IMR-90 (cell line): ENCODE measurements at regions not wholly inside any gene's neighbourhood (a gene's known extent, or its start where the extent isn't known, plus 50 kb on each side); places are given as distances from the start of the nearest gene placed in this dataset.

Source experiments
- ATAC-seq: fragments of 200-7000 bp; cut with Tn5 transposase; 2 replicates; pipeline ENCODE4 v1.9.1; 2020; ENCODE audit warnings: low read depth, mild to moderate bottlenecking, moderate library complexity
- BruUV-seq: library from RNA; stranded (reverse); fragments of 400-500 nt; replicated peaks from 2 replicates; lab custom pipeline; 2021; lab: Mats Ljungman, UMichigan
- CTCF ChIA-PET: fragments of 300-600 bp; formaldehyde crosslinking; extraction: SDS; loops from one replicate; lab custom pipeline; 2021; ENCODE audit warnings: antibody characterized with exemption; lab: Yijun Ruan, JAX
- POLR2A ChIA-PET: fragments of 300-600 bp; sonication (Branson Sonifier 250); formaldehyde crosslinking; loops from one replicate; lab custom pipeline; 2022; ENCODE audit warnings: antibody characterized with exemption; ENCODE audit not compliant: unreplicated experiment; lab: Charles Lee
- DNase-seq: peaks from one replicate; pipeline ENCODE4 v3.0.0; 2013
- H2AFZ ChIP-seq: replicated peaks from 2 replicates; pipeline ENCODE3; 2013; ENCODE audit warnings: low read length, mild to moderate bottlenecking; ENCODE audit not compliant: poor library complexity
- H2AK5ac ChIP-seq: 2 replicates; pipeline ENCODE4 v1.6.1; 2013; ENCODE audit warnings: low read depth, low read length, inconsistent platforms
- H2AK9ac ChIP-seq: replicated peaks from 2 replicates; pipeline ENCODE3; 2013; ENCODE audit warnings: mild to moderate bottlenecking, low read depth, low read length, moderate library complexity; ENCODE audit not compliant: poor library complexity
- H2BK120ac ChIP-seq: 2 replicates; pipeline ENCODE4 v1.6.1; 2013; ENCODE audit warnings: low read depth, low read length, inconsistent platforms
- H2BK15ac ChIP-seq: 3 replicates; pipeline ENCODE4 v1.6.1; 2013; ENCODE audit warnings: low read depth, low read length, inconsistent platforms
- H2BK20ac ChIP-seq: 2 replicates; pipeline ENCODE4 v1.6.1; 2013; ENCODE audit warnings: low read depth, mild to moderate bottlenecking, inconsistent platforms, low read length, moderate library complexity
- H2BK5ac ChIP-seq: 2 replicates; pipeline ENCODE4 v1.6.1; 2013; ENCODE audit warnings: mild to moderate bottlenecking, low read depth, low read length, inconsistent platforms; ENCODE audit not compliant: poor library complexity, severe bottlenecking
- H3K14ac ChIP-seq: replicated peaks from 2 replicates; pipeline ENCODE4 v1.6.1; 2013; ENCODE audit warnings: low read depth, low read length, inconsistent platforms
- H3K18ac ChIP-seq: 2 replicates; pipeline ENCODE4 v1.6.1; 2013; ENCODE audit warnings: low read depth, low read length, control low read depth
- H3K23ac ChIP-seq: 2 replicates; pipeline ENCODE4 v1.6.1; 2013; ENCODE audit warnings: low read depth, low read length, inconsistent platforms
- H3K27ac ChIP-seq: 2 replicates; pipeline ENCODE4 v1.5.1; 2013; ENCODE audit warnings: mild to moderate bottlenecking, control low read depth, low read length; ENCODE audit not compliant: insufficient read depth
- H3K27me3 ChIP-seq: 2 replicates; pipeline ENCODE4 v1.6.1; 2013; ENCODE audit warnings: low read length; ENCODE audit not compliant: control insufficient read depth, insufficient read depth
- H3K36me3 ChIP-seq: 2 replicates; pipeline ENCODE4 v1.6.1; 2013; ENCODE audit warnings: low read length, mixed read lengths; ENCODE audit not compliant: control insufficient read depth, insufficient read depth
- H3K4ac ChIP-seq: 2 replicates; pipeline ENCODE4 v1.6.1; 2013; ENCODE audit warnings: low read depth, low read length, inconsistent platforms
- H3K4me1 ChIP-seq: 2 replicates; pipeline ENCODE4 v1.6.1; 2013; ENCODE audit warnings: low read length, mixed read lengths; ENCODE audit not compliant: control insufficient read depth, insufficient read depth
- H3K4me2 ChIP-seq: 2 replicates; pipeline ENCODE4 v1.6.1; 2013; ENCODE audit warnings: low read depth, mild to moderate bottlenecking, control low read depth, low read length, moderate library complexity
- H3K4me3 ChIP-seq: 2 replicates; pipeline ENCODE4 v1.5.1; 2013; ENCODE audit warnings: low read depth, mild to moderate bottlenecking, control low read depth, low read length, moderate library complexity; ENCODE audit not compliant: insufficient read depth
- H3K56ac ChIP-seq: 2 replicates; pipeline ENCODE4 v1.6.1; 2013; ENCODE audit warnings: low read length, inconsistent platforms; ENCODE audit not compliant: insufficient read depth; ENCODE audit errors: extremely low read depth
- H3K79me1 ChIP-seq, 2 experiments: 2 replicates each; pipeline ENCODE4 v1.6.1; 2013; ENCODE audit warnings: low read length in 2 of 2, inconsistent platforms in 1 of 2, low read depth in 1 of 2
- H3K9ac ChIP-seq: 2 replicates; pipeline ENCODE4 v1.6.1; 2013; ENCODE audit warnings: low read depth, low read length, control low read depth
- H3K9me1 ChIP-seq: 2 replicates; pipeline ENCODE4 v1.6.1; 2013; ENCODE audit warnings: low read length, inconsistent platforms; ENCODE audit not compliant: insufficient read depth
- H3K9me3 ChIP-seq: 2 replicates; pipeline ENCODE4 v1.6.1; 2013; ENCODE audit warnings: low read length; ENCODE audit not compliant: control insufficient read depth, insufficient read depth
- H4K20me1 ChIP-seq: 2 replicates; pipeline ENCODE4 v1.6.1; 2013; ENCODE audit warnings: low read length, inconsistent platforms; ENCODE audit not compliant: insufficient read depth
- H4K5ac ChIP-seq: 2 replicates; pipeline ENCODE4 v1.6.1; 2013; ENCODE audit warnings: mild to moderate bottlenecking, low read depth, low read length, control low read depth
- H4K8ac ChIP-seq, 2 experiments: 2 replicates each; pipeline ENCODE4 v1.6.1; 2013; ENCODE audit warnings: low read depth in 2 of 2, low read length in 2 of 2, control low read depth in 1 of 2, inconsistent platforms in 1 of 2
- H4K91ac ChIP-seq: 2 replicates; pipeline ENCODE4 v1.6.1; 2013; ENCODE audit warnings: low read depth, low read length, inconsistent platforms; ENCODE audit not compliant: insufficient read depth
- BHLHE40 ChIP-seq: fragments of 150-350 bp; IDR thresholded peaks from 2 replicates; pipeline ENCODE4 v1.6.1; 2016; ENCODE audit warnings: mild to moderate bottlenecking, low read depth, low read length
- CEBPB ChIP-seq: IDR thresholded peaks from 2 replicates; pipeline ENCODE4 v1.6.1; 2012; ENCODE audit warnings: low read depth, low read length, improper control_type of control experiment
- CHD1 ChIP-seq: IDR thresholded peaks from 2 replicates; pipeline ENCODE4 v1.6.1; 2012; ENCODE audit warnings: low read depth, low read length, improper control_type of control experiment
- CTCF ChIP-seq: conservative IDR thresholded peaks from 2 replicates; pipeline ENCODE4 v1.5.1; 2012; ENCODE audit warnings: mild to moderate bottlenecking, low read depth, low read length, improper control_type of control experiment
- FOS ChIP-seq: fragments of 150-350 bp; IDR thresholded peaks from 2 replicates; pipeline ENCODE4 v1.6.1; 2016; ENCODE audit warnings: low read depth, low read length
- MAFK ChIP-seq: IDR thresholded peaks from 2 replicates; pipeline ENCODE4 v1.6.1; 2012; ENCODE audit warnings: low read depth, low read length, improper control_type of control experiment
- MAZ ChIP-seq: IDR thresholded peaks from 2 replicates; pipeline ENCODE4 v1.6.1; 2012; ENCODE audit warnings: low read depth, mild to moderate bottlenecking, low read length, improper control_type of control experiment, moderate library complexity, borderline replicate concordance
- MXI1 ChIP-seq: IDR thresholded peaks from 2 replicates; pipeline ENCODE4 v1.6.1; 2012; ENCODE audit warnings: low read depth, mild to moderate bottlenecking, low read length, moderate library complexity, borderline replicate concordance
- NFE2L2 ChIP-seq: fragments of 150-350 bp; IDR thresholded peaks from 2 replicates; pipeline ENCODE4 v1.6.1; 2016; ENCODE audit warnings: low read depth, mild to moderate bottlenecking, low read length
- POLR2A ChIP-seq: IDR thresholded peaks from 2 replicates; pipeline ENCODE4 v1.6.1; 2012; ENCODE audit warnings: mild to moderate bottlenecking, low read depth, low read length
- RAD21 ChIP-seq: IDR thresholded peaks from 2 replicates; pipeline ENCODE4 v1.6.1; 2012; ENCODE audit warnings: low read length, improper control_type of control experiment
- RCOR1 ChIP-seq: IDR thresholded peaks from 2 replicates; pipeline ENCODE4 v1.6.1; 2012; ENCODE audit warnings: mild to moderate bottlenecking, low read length, improper control_type of control experiment; ENCODE audit not compliant: insufficient replicate concordance
- RFX5 ChIP-seq: IDR thresholded peaks from 2 replicates; pipeline ENCODE4 v1.8.0; 2012; ENCODE audit warnings: low read depth, mild to moderate bottlenecking, low read length, moderate library complexity
- SMC3 ChIP-seq: fragments of 150-350 bp; IDR thresholded peaks from 2 replicates; pipeline ENCODE4 v1.6.1; 2016; ENCODE audit warnings: low read depth, mild to moderate bottlenecking, antibody characterized with exemption, low read length, moderate library complexity
- USF2 ChIP-seq: fragments of 150-350 bp; IDR thresholded peaks from 2 replicates; pipeline ENCODE4 v1.6.1; 2017; ENCODE audit warnings: mild to moderate bottlenecking, antibody characterized with exemption, low read length, low read depth
- WGBS, 2 experiments: methylation state at CpG; one replicate each; pipeline versions ENCODE4 v1.1.5 to v1.1.7; 2013; ENCODE audit warnings: missing lambda C conversion rate in 2 of 2; ENCODE audit not compliant: insufficient read length in 1 of 2; ENCODE audit errors: extremely low coverage in 2 of 2; 5-methylcytosine and 5-hydroxymethylcytosine counted together
- dilution Hi-C: fragments of 300-500 bp; cut with HindIII; formaldehyde crosslinking; loops from one replicate; pipeline ENCODE4 v1.14.3; 2018; ENCODE audit warnings: low sequenced_read_pairs; ENCODE audit not compliant: unreplicated experiment
- in situ Hi-C: fragments of 300-500 bp; cut with MboI; formaldehyde crosslinking; loops from 3 replicates; pipeline ENCODE4 v1.14.3; 2019; ENCODE audit warnings: low sequenced_read_pairs, inconsistent platforms, mixed read lengths
- intact Hi-C: fragments of 100-400 bp; cut with micrococcal nuclease; formaldehyde crosslinking; loops from 2 replicates; pipeline ENCODE4 v1.10.0; 2022
- TF ChIP-seq, protein P1 (sequence below): fragments of 150-350 bp; IDR thresholded peaks from 2 replicates; pipeline ENCODE4 v1.6.1; 2016; ENCODE audit warnings: low read depth, mild to moderate bottlenecking, low read length, moderate library complexity, borderline replicate concordance

DNA sequence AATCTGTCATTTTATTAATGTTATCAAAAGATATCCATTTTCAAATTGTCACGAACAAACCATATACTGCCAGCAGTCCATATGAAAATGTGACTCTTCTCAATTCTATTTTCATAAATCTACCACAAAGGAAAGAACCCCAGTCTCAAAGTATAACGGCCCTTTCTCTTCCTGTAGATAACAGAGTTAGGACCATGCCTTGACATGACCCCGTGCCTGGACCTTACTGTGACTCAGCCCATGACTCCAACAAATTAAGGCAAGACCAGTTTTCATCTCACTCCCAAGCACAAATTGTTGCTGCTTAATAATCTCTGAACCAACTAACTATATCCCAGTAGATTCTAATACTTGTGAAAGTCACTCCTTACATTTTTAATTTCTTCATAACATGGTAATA, 124.4 kb upstream of the NFIA start:
- CTCF ChIA-PET, result no interaction called here
- H3K4me2 ChIP-seq, result no peak overlapping the region
- no peak overlapping the region for H2AK5ac ChIP-seq
- no peak overlapping the region for H3K18ac ChIP-seq
- H3K4me1 ChIP-seq, result no peaks in the 10 kb centered on the region
- intact Hi-C loops, result no loop called here
- no peak overlapping the region for H4K8ac ChIP-seq
- no peak overlapping the region for H2BK15ac ChIP-seq
- H2BK120ac ChIP-seq, result no peak overlapping the region
- H3K9me3 ChIP-seq, result no peaks in the 10 kb centered on the region
- no peak overlapping the region for H2BK20ac ChIP-seq
- in situ Hi-C loops, result no loop called here
- TF ChIP-seq MAZ (no peak), NFE2L2 (no peak), RAD21 (no peak), USF2 (no peak), MXI1 (no peak), SMC3 (no peak), RCOR1 (no peak), FOS (no peak), BHLHE40 (no peak), CHD1 (no peak), MAFK (no peak), POLR2A (no peak), CTCF (no peak), CEBPB (no peak), RFX5 (no peak)
- TF ChIP-seq, protein P1, sequence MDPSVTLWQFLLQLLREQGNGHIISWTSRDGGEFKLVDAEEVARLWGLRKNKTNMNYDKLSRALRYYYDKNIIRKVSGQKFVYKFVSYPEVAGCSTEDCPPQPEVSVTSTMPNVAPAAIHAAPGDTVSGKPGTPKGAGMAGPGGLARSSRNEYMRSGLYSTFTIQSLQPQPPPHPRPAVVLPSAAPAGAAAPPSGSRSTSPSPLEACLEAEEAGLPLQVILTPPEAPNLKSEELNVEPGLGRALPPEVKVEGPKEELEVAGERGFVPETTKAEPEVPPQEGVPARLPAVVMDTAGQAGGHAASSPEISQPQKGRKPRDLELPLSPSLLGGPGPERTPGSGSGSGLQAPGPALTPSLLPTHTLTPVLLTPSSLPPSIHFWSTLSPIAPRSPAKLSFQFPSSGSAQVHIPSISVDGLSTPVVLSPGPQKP, result no peak
- H3K9me1 ChIP-seq, result no peaks in the 10 kb centered on the region
- no peaks in the 10 kb centered on the region for H3K79me1 ChIP-seq
- no peak overlapping the region for H3K23ac ChIP-seq
- no CpG with 5 or more reads among the region's 3 CpGs for WGBS, 2 experiments
- H3K56ac ChIP-seq, result no peak overlapping the region
- H4K91ac ChIP-seq, result no peak overlapping the region
- no peak for ATAC-seq
- DNase-seq, result no peak
- no peak overlapping the region for H4K5ac ChIP-seq
- no peaks in the 10 kb centered on the region for H3K36me3 ChIP-seq
- POLR2A ChIA-PET, result no interaction called here
- H3K4me3 ChIP-seq, result no peak overlapping the region
- H3K9ac ChIP-seq, result no peak overlapping the region
- no peaks in the 10 kb centered on the region for H4K20me1 ChIP-seq
- H3K27ac ChIP-seq, result no peak overlapping the region
- dilution Hi-C loops, result no loop called here
- no peak overlapping the region for H2AFZ ChIP-seq
- no peak overlapping the region for H3K14ac ChIP-seq
- no peak overlapping the region for H2AK9ac ChIP-seq
- H3K4ac ChIP-seq, result no peak overlapping the region
- no peak overlapping the region for H2BK5ac ChIP-seq
- H3K27me3 ChIP-seq, result no peaks in the 10 kb centered on the region
- no TSS peak for BruUV-seq
